ENCODE measurements at regions not wholly inside any gene's neighbourhood (a gene's known extent, or its start where the extent isn't known, plus 50 kb on each side); places are given as distances from the start of the nearest gene placed in this dataset.

- no peak for DNase-seq
Observed at GRCh38 chr15:69777356-69777755, 320.4 kb downstream of the TLE3 start.

DNA sequence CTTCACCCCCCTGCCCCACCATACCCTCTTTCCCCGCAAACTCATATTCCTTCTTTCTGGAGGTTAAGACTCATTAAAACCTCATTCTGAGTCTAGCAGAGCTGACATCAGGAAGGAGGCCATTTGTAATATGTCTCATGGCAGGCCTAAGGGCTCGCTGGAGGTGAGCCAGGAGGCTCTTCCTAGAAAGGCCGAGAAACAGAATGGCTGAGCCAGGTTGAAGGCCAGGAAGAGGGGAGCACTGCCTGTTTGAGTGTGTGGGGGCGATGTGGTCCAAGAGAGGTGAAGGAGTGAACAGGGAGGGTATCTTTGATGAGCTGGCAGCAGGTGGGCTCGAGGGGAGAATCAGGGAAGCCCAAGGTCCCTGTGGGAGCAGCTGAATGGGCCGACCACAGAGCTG lies 317.3 kb downstream of the TLE3 start:
- peak; percentile 5 for DNase-seq

DNA sequence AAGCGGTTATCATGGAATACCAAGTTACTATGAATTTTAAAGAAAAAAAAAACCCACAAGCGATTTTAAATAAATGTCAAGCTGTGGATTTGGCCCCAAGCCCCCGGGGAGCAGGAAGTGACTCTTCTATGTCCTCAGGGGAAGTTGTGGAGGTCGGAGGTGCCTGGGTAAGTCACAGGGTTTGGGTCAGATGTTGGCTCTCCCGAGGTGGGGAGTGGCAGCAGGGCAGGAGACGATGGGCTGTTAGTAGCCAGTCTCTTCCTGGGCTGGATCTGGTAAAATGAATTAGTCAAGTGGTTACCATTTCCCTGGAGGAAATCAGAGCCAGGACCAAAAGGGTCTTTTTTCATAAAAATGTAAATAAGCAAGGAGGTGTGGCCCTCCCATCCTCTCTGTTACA lies 316.7 kb downstream of the TLE3 start:
- DNase-seq, result no peak

GRCh38 chr15:69781411-69782125 lies 316.1 kb downstream of the TLE3 start:
- no peak for DNase-seq

GRCh38 chr15:69782139-69782658 lies 315.5 kb downstream of the TLE3 start:
- no peak for DNase-seq

GRCh38 chr15:69782809-69783208 lies 314.9 kb downstream of the TLE3 start:
- no peak for DNase-seq

DNA sequence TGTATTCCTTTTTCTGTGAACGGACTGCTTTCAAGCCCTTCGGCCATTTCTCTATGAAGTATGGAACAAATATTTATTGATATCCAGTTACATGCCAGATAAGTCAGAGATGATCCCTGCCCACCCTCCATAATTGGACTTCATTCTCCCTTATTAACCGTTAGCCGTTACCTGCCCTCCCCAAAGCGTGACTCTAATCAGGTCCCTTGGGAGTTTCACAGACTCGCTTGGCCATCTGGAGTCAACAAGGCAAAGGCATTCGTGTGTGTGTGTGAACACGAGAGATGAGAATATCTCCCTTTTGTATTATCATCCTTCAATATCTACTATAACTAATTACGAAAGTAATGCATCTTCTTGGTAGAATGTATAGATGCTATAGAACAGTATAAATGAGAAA lies 314.5 kb downstream of the TLE3 start:
- peak; percentile 38 for DNase-seq

DNA sequence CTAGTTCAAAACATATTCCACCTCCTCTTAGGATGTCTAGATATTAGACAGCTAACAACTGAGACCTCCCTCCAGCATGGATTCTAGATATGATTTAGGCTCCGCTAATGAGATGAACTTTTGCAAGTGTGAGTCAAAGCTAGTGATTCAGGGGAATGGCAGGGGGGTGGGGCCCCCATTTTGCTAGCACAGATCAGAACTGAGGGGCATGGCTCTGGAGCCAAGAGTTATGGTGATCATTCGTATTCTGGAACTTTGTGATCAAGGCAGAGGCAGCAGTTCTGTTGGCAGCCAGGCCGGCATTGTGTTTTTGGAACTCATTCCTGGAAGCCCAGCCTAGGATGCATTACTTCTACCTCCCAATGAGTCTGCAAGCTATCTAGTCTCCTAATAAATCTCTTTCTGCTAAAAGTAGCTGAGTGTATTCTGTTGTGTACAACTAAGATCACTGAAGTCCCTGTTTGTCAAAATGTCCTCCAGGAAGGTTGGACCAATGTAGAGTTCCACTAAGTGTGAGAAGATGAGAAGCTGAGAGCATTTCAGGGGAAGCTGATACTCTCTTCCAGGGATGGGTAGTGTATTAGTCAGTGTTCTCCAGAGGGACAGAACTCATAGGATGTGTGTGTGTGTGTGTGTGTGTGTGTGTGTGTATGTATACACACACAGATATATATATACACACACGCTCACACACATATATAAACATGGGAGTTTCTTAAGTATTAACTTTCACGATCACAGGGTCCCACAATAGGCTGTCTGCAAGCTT lies 312.7 kb downstream of the TLE3 start:
- no peak for DNase-seq

DNA sequence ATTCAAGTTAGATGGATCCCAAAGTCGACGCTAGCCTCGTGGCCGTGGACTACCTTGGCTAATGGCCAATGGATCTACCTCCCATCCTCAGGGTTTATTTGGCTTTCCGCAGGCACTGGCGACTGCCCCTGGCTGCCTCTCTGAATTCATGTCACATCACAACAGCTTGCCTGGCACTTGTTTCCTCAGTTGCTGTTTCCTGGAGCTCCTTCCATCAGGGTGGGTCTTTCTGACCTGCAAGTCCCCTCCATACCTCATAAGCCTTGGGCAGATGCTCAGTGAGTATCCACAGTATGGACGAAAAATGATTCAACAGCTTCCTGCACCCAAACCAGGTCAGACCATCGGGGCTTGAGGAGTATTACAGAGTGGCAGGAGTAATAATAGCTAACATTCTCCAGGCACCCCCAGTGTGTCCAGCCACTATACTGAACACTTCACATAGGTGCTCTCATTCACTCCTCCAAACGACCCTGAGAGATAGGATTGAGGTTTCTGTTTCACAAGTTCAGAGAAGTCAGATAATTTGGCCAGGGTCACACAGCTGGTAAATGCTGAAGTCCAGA lies 311.5 kb downstream of the TLE3 start:
- DNase-seq, result no peak

DNA sequence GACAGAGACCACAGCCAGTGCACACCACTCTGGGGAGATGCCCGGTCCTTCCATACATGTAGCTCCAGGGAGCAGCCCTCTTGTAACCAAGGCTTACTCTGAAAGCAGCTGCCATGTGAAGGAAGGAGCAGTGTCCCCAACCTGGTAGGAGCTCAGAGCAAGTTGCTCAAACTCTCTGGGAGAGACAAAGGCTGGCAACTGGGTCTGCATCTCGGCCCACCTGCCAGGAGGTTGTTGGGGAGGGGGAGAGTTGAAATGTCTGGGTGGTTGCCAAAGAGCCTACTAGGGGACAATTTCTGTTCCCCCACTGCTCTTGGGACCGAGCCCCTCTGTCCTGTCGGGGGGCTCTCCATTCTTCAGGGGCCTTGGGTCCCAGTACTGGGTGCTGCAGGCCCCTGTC lies 309.9 kb downstream of the TLE3 start:
- no peak for DNase-seq

- DNase-seq, result no peak
Observed at GRCh38 chr15:69789648-69790393, 307.9 kb downstream of the TLE3 start.

DNA sequence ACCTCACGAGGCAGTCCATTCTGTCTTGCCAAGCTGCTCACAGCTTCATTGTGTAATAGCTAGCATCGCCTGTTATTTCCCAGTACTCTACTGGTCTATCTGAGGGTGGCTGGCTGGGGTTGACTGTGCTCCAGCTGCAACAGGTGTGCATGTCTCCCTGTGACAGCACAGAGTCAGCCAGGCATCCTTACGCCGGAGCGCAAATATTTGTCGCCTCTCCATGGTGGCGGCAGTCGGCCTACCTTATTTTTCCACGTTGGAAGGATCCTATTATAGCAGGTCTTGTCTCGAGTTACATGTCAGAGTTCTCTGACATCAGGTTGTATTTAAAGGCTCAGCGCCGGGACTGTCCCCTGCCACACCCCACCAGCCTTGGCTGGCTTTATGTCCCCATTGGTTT lies 307.1 kb downstream of the TLE3 start:
- no peak for DNase-seq

GRCh38 chr15:69792823-69793222 lies 304.9 kb downstream of the TLE3 start:
- DNase-seq, result no peak

DNA sequence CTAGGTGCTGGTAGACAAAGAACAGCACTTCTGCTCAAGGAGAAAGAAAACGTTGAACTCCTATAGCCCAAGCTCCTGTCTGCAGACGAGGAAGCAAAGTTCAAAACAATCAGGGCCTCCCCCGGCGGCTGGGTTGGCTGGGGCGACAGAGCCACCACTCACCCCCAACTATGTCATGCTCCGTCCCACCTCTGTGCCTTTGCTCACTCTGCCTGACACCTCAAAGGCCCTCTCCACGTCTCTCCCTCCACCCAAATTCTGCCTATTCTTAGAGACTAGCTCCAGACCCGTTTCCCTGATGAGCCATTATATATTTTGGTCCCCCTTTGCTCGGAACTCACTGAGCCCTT lies 304.3 kb downstream of the TLE3 start:
- DNase-seq, result no peak

DNA sequence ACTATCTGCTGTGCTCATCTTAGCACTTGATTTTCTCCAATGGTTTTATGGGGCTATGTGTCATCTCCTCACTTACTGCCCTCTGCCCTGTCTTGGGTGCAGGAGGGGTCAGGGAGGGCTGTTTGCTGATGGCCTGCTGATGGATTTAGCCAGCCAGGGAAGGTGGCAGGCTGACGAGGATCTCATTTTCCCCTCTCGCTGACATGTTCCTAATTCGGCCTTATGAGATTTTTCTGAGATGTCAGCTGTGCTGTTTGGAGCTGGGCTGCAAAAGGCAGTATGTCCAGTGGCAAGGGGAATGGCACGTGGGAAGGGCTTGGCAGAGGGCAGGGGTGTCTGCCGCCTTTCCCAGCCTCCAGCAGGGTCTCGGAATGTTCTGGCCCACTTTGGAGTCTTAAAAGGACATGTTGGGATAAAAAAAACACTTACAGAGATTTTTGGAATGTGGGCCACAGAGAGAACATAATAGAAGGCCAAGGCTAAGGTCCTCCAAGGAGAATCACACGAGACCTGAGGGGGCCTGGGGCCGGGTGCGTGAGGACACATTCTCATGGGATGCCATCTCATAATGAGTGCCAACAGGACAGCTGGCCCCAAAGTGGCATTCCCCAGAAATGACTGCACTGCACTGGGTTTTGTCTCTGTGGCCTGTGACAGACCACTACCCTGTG lies 303.8 kb downstream of the TLE3 start:
- no peak for DNase-seq

GRCh38 chr15:69794645-69795469 lies 302.9 kb downstream of the TLE3 start:
- DNase-seq, result no peak

DNA sequence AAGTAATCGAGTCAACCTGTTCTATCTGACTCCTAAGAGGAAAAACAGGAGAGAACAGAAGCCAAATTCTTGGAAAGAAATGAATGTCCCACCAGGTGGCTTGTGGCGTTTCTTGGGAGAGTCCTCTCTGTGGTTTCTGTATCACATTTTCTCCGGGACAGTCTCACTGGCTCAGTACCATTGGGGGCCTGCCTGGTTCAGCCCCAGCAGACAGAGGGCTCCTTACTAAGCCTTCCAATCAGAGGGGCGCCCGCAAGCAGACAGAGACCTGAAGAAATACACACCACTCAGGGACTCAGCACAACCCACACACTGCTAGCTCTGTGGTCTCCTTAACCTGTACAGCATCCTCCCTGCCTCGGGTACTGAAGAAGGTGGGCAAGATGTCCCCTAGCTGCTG lies 302.1 kb downstream of the TLE3 start:
- no peak for DNase-seq

GRCh38 chr15:69797051-69797595 lies 300.6 kb downstream of the TLE3 start:
- no peak for DNase-seq

DNA sequence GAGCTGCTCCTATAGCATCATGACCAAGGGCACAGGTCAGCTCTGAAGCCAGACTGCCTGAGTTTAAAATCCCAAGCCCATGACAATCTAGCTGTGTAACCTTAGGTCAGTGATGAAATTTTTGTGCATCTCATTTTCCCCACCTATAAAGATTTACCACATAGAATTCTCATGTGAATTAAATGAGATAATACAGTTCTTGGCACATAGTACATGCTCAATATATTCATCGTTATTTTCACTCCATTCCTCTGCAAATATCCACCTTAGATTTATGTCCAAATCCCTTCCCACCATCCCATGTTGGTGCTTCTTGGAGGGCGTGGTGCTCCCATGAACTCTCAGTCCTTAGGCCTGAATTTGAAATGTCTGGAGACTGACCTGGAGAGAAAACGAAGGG lies 300.1 kb downstream of the TLE3 start:
- DNase-seq, result no peak

- DNase-seq, result no peak
Observed at GRCh38 chr15:69798481-69799250, 299.1 kb downstream of the TLE3 start.

DNA sequence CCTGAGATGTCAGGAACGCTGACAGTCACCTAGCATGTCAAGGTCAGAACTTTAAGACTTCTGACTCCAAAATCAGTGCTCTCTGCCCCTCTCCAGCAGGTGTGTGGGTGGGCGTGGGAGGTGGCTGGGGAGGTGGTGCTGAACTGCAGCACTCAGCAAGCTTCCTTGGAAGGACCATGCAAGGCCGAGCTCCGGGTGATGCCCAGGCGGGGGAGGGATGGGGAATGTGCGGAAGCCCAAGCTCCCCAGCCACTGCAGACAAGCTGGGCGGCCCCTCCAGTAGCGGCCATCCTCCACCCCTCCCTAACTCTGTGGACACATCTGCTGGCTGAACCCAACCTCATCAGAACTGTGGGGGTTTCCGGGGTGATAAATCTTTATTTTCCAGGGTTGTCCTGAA lies 296.6 kb downstream of the TLE3 start:
- DNase-seq, result no peak
